Activated T-helper 9 cell treated with anti-CD3 and anti-CD28 coated beads, Interleukin-2, amount 50 U/mL, for 16 hours (primary cell): ENCODE measurements at regions not wholly inside any gene's neighbourhood (a gene's known extent, or its start where the extent isn't known, plus 50 kb on each side); places are given as distances from the start of the nearest gene placed in this dataset.
"Not testable (repeated sequence)": the region's sequence is repeated elsewhere in the genome, so short reads cannot be mapped to it uniquely, and the experiment has no call there.

Experiments
- DNase-seq: peaks from one replicate; pipeline ENCODE4 v3.0.0-alpha.2; 2020; ENCODE audit warnings: low read depth

- no peak for DNase-seq
Measured at GRCh38 chr11:11003226-11003625, 145.4 kb upstream of the ZBED5 start.

GRCh38 chr11:11000579-11001283 lies 142.9 kb upstream of the ZBED5 start:
- no peak for DNase-seq

GRCh38 chr11:10998674-10999073 lies 140.8 kb upstream of the ZBED5 start:
- no peak for DNase-seq

GRCh38 chr11:10996678-10997077 lies 138.8 kb upstream of the ZBED5 start:
- DNase-seq, result no peak

GRCh38 chr11:10993640-10994039 lies 135.8 kb upstream of the ZBED5 start:
- DNase-seq, result no peak

GRCh38 chr11:10993186-10993585 lies 135.3 kb upstream of the ZBED5 start:
- no peak for DNase-seq

- DNase-seq, result no peak
Measured at GRCh38 chr11:10991393-10991792, 133.5 kb upstream of the ZBED5 start.

- DNase-seq, result no peak
Measured at GRCh38 chr11:10990637-10991193, 132.9 kb upstream of the ZBED5 start.

- no peak for DNase-seq
Measured at GRCh38 chr11:10990160-10990559, 132.3 kb upstream of the ZBED5 start.

- DNase-seq, result no peak
Measured at GRCh38 chr11:10986006-10986405, 128.2 kb upstream of the ZBED5 start.

GRCh38 chr11:10984742-10985141 lies 126.9 kb upstream of the ZBED5 start:
- DNase-seq, result no peak

- no peak for DNase-seq
Measured at GRCh38 chr11:10984250-10984649, 126.4 kb upstream of the ZBED5 start.

- no peak for DNase-seq
Measured at GRCh38 chr11:10982704-10983510, 125.1 kb upstream of the ZBED5 start.

- DNase-seq, result no peak
Measured at GRCh38 chr11:10979529-10979928, 121.7 kb upstream of the ZBED5 start.

GRCh38 chr11:10978198-10978597 lies 120.3 kb upstream of the ZBED5 start:
- no peak for DNase-seq

- no peak for DNase-seq
Measured at GRCh38 chr11:10975287-10975721, 117.5 kb upstream of the ZBED5 start.

- DNase-seq, result no peak
Measured at GRCh38 chr11:10973416-10973815, 115.6 kb upstream of the ZBED5 start.

GRCh38 chr11:10970926-10971325 lies 113.1 kb upstream of the ZBED5 start:
- DNase-seq, result no peak

- DNase-seq, result no peak
Measured at GRCh38 chr11:10969387-10969786, 111.5 kb upstream of the ZBED5 start.

- not testable (repeated sequence) for DNase-seq
Measured at GRCh38 chr11:10956884-10957283, 99.0 kb upstream of the ZBED5 start.

- no peak for DNase-seq
Measured at GRCh38 chr11:10955616-10956015, 97.8 kb upstream of the ZBED5 start.

- no peak for DNase-seq
Measured at GRCh38 chr11:10954184-10954583, 96.3 kb upstream of the ZBED5 start.

- DNase-seq, result no peak
Measured at GRCh38 chr11:10952872-10953271, 95.0 kb upstream of the ZBED5 start.
